CD4-positive, alpha-beta T cell treated with Interferon gamma for 1 hour (primary cell): ENCODE measurements at regions not wholly inside any gene's neighbourhood (a gene's known extent, or its start where the extent isn't known, plus 50 kb on each side); places are given as distances from the start of the nearest gene placed in this dataset.

ENCODE experiments used
- DNase-seq: peaks from one replicate; pipeline ENCODE4 v3.0.0-alpha.2; 2020

DNA sequence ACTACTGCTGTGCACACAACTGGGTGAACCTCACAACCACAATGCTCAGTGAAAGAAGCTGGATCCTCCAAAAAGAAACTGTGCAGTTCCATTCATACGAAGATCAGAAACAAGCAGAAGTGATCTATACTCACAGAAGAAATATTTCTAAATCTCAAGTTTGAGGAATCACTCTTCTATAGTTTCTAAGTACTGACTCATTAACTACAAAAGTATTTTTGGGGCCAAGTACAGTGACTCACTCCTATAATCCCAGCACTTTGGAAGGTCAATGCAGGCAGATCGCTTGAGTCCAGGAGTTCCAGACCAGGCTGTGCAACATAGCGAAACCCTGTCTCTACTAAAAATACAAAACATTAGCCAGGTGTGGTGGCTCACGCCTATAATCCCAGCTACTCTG, 51.3 kb upstream of the RELL1 start:
- DNase-seq = no peak
